Endothelial cell of umbilical vein (primary cell): ENCODE measurements at regions not wholly inside any gene's neighbourhood (a gene's known extent, or its start where the extent isn't known, plus 50 kb on each side); places are given as distances from the start of the nearest gene placed in this dataset.

Experiments used
- BruUV-seq: library from RNA; stranded (reverse); fragments of 400-500 nt; replicated peaks from 2 replicates; lab custom pipeline; 2021; lab: Mats Ljungman, UMichigan
- CTCF ChIA-PET: fragments of 300-600, 350-600 bp; sonication (Branson Sonifier 250); formaldehyde crosslinking; loops from one replicate; lab custom pipeline; 2021; ENCODE audit warnings: antibody characterized with exemption, inconsistent platforms; lab: Charles Lee
- POLR2A ChIA-PET: fragments of 300-600, 350-600 bp; sonication (Branson Sonifier 250); formaldehyde crosslinking; loops from one replicate; lab custom pipeline; 2021; ENCODE audit warnings: antibody characterized with exemption, inconsistent platforms; lab: Charles Lee
- DNase-seq: peaks from one replicate; pipeline ENCODE4 v3.0.0-alpha.2; 2011; ENCODE audit warnings: low read depth, low spot score
- FAIRE-seq: peaks from 2 replicates; lab custom pipeline; 2011; peaks lifted over from hg19 to GRCh38; lab: Jason Lieb, UNC
- H2AFZ ChIP-seq: 2 replicates; pipeline ENCODE4 v1.6.0; 2012; ENCODE audit warnings: low read depth, low read length, control low read depth, inconsistent platforms
- H3K27ac ChIP-seq: 2 replicates; pipeline ENCODE4 v1.5.1; 2011; ENCODE audit warnings: low read depth, mild to moderate bottlenecking, control low read depth, low read length, moderate library complexity; ENCODE audit not compliant: insufficient read depth
- H3K27me3 ChIP-seq, 2 experiments: 2 replicates each; pipeline versions ENCODE4 v1.6.0 to v1.6.1; 2011; ENCODE audit warnings: low read length in 2 of 2, mixed read lengths in 1 of 2; ENCODE audit not compliant: control insufficient read depth in 2 of 2, insufficient read depth in 2 of 2
- H3K36me3 ChIP-seq, 2 experiments: 2 replicates in 1 of 2; 3 replicates in 1 of 2; pipeline ENCODE4 v1.5.1; 2011; ENCODE audit warnings: low read length in 2 of 2, mild to moderate bottlenecking in 1 of 2, moderate library complexity in 1 of 2; ENCODE audit not compliant: control insufficient read depth in 2 of 2, insufficient read depth in 2 of 2; ENCODE audit errors: extremely low read depth in 1 of 2
- H3K4me1 ChIP-seq: 3 replicates; pipeline ENCODE4 v1.5.1; 2011; ENCODE audit warnings: mild to moderate bottlenecking, low read length; ENCODE audit not compliant: control insufficient read depth, insufficient read depth; ENCODE audit errors: extremely low read depth
- H3K4me2 ChIP-seq: 2 replicates; pipeline ENCODE4 v1.6.1; 2011; ENCODE audit warnings: low read length, control low read depth, mixed read lengths; ENCODE audit not compliant: insufficient read depth
- H3K4me3 ChIP-seq, 3 experiments: fragments of 200-600 bp in 1 of 3; sonication (generic), shearing (Covaris generic) in 1 of 3; replicated peaks in 1 of 3; 2 replicates each; pipeline ENCODE4 v1.5.1; 2011 to 2016; ENCODE audit warnings: control low read depth in 3 of 3, low read length in 3 of 3, mild to moderate bottlenecking in 2 of 3, inconsistent platforms in 1 of 3, low read depth in 1 of 3, moderate library complexity in 1 of 3; ENCODE audit not compliant: insufficient read depth in 1 of 3
- H3K79me2 ChIP-seq: 2 replicates; pipeline ENCODE4 v1.6.0; 2012; ENCODE audit warnings: low read length, inconsistent platforms; ENCODE audit not compliant: control insufficient read depth, insufficient read depth
- H3K9ac ChIP-seq: replicated peaks from 2 replicates; pipeline ENCODE3; 2011; ENCODE audit warnings: low read length, control low read depth; ENCODE audit not compliant: insufficient read depth; ENCODE audit errors: extremely low read depth
- H3K9me1 ChIP-seq: replicated peaks from 3 replicates; pipeline ENCODE4 v1.6.0; 2011; ENCODE audit warnings: mild to moderate bottlenecking, low read length; ENCODE audit not compliant: control insufficient read depth, insufficient read depth; ENCODE audit errors: extremely low read depth
- H3K9me3 ChIP-seq: replicated peaks from 2 replicates; pipeline ENCODE4 v1.5.1; 2012; ENCODE audit warnings: low read length, inconsistent platforms; ENCODE audit not compliant: control insufficient read depth, insufficient read depth
- H4K20me1 ChIP-seq: replicated peaks from 2 replicates; pipeline ENCODE3; 2011; ENCODE audit warnings: mild to moderate bottlenecking, low read length; ENCODE audit not compliant: control insufficient read depth, insufficient read depth; ENCODE audit errors: extremely low read depth
- CTCF ChIP-seq, 2 donors: IDR thresholded peaks; 1 replicate in 1 of 2; 2 replicates in 1 of 2; pipeline ENCODE4 v1.5.1; 2011; ENCODE audit warnings: low read length in 2 of 2, mild to moderate bottlenecking in 2 of 2, moderate library complexity in 2 of 2, control low read depth in 1 of 2, inconsistent platforms in 1 of 2, low read depth in 1 of 2; ENCODE audit not compliant: insufficient read depth in 1 of 2; ENCODE audit errors: extremely low read depth in 1 of 2
- EZH2 ChIP-seq: IDR thresholded peaks from 2 replicates; pipeline ENCODE4 v1.6.1; 2012; ENCODE audit warnings: borderline replicate concordance, low read depth, mild to moderate bottlenecking, moderate library complexity, low read length, inconsistent platforms; ENCODE audit not compliant: severe bottlenecking
- FOS ChIP-seq: IDR thresholded peaks from 2 replicates; pipeline ENCODE4 v1.6.1; 2011; ENCODE audit warnings: mild to moderate bottlenecking, low read length, moderate library complexity, borderline replicate concordance; ENCODE audit not compliant: insufficient read depth
- GATA2 ChIP-seq: IDR thresholded peaks from 2 replicates; pipeline ENCODE4 v1.7.0; 2011; ENCODE audit warnings: low read depth, mild to moderate bottlenecking, moderate library complexity, mixed read lengths, low read length; ENCODE audit not compliant: insufficient read length, insufficient read depth
- JUN ChIP-seq: IDR thresholded peaks from 2 replicates; pipeline ENCODE4 v1.6.1; 2011; ENCODE audit warnings: borderline replicate concordance, low read depth; ENCODE audit not compliant: insufficient read length, insufficient read depth
- MAX ChIP-seq: IDR thresholded peaks from 2 replicates; pipeline ENCODE4 v1.6.1; 2011; ENCODE audit not compliant: insufficient read depth, insufficient read length
- MYC ChIP-seq: IDR thresholded peaks from one replicate; pipeline ENCODE4 v1.6.1; 2011; ENCODE audit warnings: mild to moderate bottlenecking, low read depth, low read length
- POLR2A ChIP-seq: IDR thresholded peaks from 2 replicates; pipeline ENCODE4 v1.6.1; 2012; ENCODE audit warnings: low read depth, mild to moderate bottlenecking, control low read depth, low read length
- POLR2AphosphoS5 ChIP-seq: IDR thresholded peaks from 2 replicates; pipeline ENCODE4 v1.6.1; 2012; ENCODE audit warnings: low read depth, mild to moderate bottlenecking, control low read depth, low read length, moderate library complexity; ENCODE audit not compliant: insufficient read depth
- dilution Hi-C: fragments of 300-500 bp; cut with MboI; formaldehyde crosslinking; loops from one replicate; pipeline ENCODE4 v1.15.0; 2019; ENCODE audit warnings: low sequenced_read_pairs; ENCODE audit not compliant: extremely low pct_ligation_motif_present
- intact Hi-C: fragments of 100-400 bp; cut with micrococcal nuclease; formaldehyde crosslinking; loops from one replicate; pipeline ENCODE4 v1.10.0; 2022

DNA sequence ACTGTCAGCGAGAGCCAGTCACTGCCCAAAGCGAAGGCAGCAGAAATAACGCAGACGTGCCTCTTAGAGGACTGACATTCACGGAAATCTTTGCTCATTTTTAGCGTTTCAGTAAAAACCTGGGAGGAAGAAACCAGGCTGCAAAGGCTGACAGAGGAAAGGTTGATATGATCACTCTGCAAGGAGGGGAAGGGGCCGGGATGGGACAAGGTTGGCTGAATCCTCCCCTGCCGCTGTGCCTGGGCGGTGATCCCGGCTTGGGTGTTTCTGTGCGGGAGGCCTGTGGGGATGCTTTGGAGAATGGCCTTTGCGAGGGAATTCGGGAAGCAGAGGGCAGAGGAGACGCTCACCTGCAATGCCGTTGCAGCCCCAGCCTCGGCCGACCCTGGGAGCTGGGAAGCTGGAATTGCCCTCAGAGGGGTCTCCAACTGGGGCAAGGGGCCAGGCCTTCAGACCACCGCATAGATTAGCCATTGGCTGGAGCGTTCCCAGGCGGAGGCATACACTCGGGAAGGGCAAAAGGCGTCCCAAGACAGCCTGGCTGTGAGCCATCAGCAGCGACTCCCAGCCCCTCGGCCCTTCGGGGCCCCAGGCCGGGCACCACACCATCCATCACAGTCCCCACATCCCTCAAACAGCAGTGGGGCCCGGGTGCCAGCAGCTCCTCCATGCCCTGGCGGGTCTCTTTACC lies 111.7 kb upstream of the GPC1 start:
- Histone ChIP-seq H3K27ac (no peak overlapping the region), H2AFZ (no peak overlapping the region), H3K4me2 (no peak overlapping the region), H4K20me1 (no peaks in the 10 kb centered on the region), H3K9ac (no peak overlapping the region), H3K79me2 (no peaks in the 10 kb centered on the region), H3K27me3 (no peaks in the 10 kb centered on the region), H3K36me3 (no peaks in the 10 kb centered on the region), H3K4me3 (no peak overlapping the region), H3K9me1 (no peaks in the 10 kb centered on the region), H3K4me1 (peaks cover 10% of the 10 kb centered on the region), H3K9me3 (no peaks in the 10 kb centered on the region)
- no TSS peak for BruUV-seq
- intact Hi-C loops (no loop called here), dilution Hi-C loops (no loop called here)
- DNase-seq (no peak), FAIRE-seq (no peak)
- TF ChIP-seq POLR2A (no peak), MAX (no peak), CTCF (IDR thresholded peaks at IDR 0.05; ENCODE audit: extremely low read depth in 1 of 2, insufficient read depth in 1 of 2, low read depth in 1 of 2, low read length in 2 of 2) (no peak), GATA2 (no peak), MYC (no peak), POLR2AphosphoS5 (no peak), JUN (no peak), FOS (no peak), EZH2 (no peak)
- ChIA-PET POLR2A (no interaction called here), CTCF (no interaction called here)
